HL-60 (cell line): ENCODE measurements at regions not wholly inside any gene's neighbourhood (a gene's known extent, or its start where the extent isn't known, plus 50 kb on each side); places are given as distances from the start of the nearest gene placed in this dataset.

Experiments used
- DNase-seq, 2 experiments: peaks; one replicate each; pipeline ENCODE4 v3.0.0-alpha.2; 2010 to 2020; ENCODE audit warnings: low read depth in 1 of 2, low spot score in 1 of 2
- H3K27ac ChIP-seq: fragments of 250-450 bp; sonication (Bioruptor Pico); replicated peaks from 2 replicates; pipeline ENCODE4 v1.5.1; 2020; ENCODE audit warnings: mild to moderate bottlenecking, moderate library complexity
- H3K27me3 ChIP-seq: fragments of 250-450 bp; sonication (Bioruptor Pico); 2 replicates; pipeline ENCODE4 v1.5.1; 2021; ENCODE audit warnings: mild to moderate bottlenecking, moderate library complexity; ENCODE audit not compliant: insufficient read depth, poor library complexity, severe bottlenecking
- H3K4me3 ChIP-seq: replicated peaks from 2 replicates; pipeline ENCODE4 v1.5.1; 2011; ENCODE audit warnings: mild to moderate bottlenecking, control low read depth, low read length; ENCODE audit not compliant: insufficient read depth
- CTCF ChIP-seq: IDR thresholded peaks from one replicate; pipeline ENCODE4 v1.5.1; 2011; ENCODE audit warnings: low read length, control low read depth, inconsistent platforms; ENCODE audit not compliant: insufficient read depth
- GABPA ChIP-seq: IDR thresholded peaks from 2 replicates; pipeline ENCODE4 v1.6.1; 2012; ENCODE audit warnings: low read depth
- POLR2AphosphoS5 ChIP-seq: IDR thresholded peaks from 2 replicates; pipeline ENCODE4 v1.6.1; 2012; ENCODE audit warnings: low read depth
- REST ChIP-seq: IDR thresholded peaks from 2 replicates; pipeline ENCODE4 v1.6.1; 2012; ENCODE audit warnings: low read depth; ENCODE audit not compliant: insufficient replicate concordance
- SPI1 ChIP-seq: IDR thresholded peaks from 2 replicates; pipeline ENCODE4 v1.6.1; 2012; ENCODE audit warnings: low read depth, mild to moderate bottlenecking, borderline replicate concordance

GRCh38 chr1:157226739-157227138 lies 88.5 kb upstream of the ETV3 start:
- TF ChIP-seq REST: no peak
- TF ChIP-seq SPI1: no peak
- no peak for TF ChIP-seq GABPA
- no peak for TF ChIP-seq POLR2AphosphoS5
- no peak for TF ChIP-seq CTCF
- Histone ChIP-seq H3K4me3 (no peak overlapping the region), H3K27me3 (peaks cover 3% of the 10 kb centered on the region), H3K27ac (no peak overlapping the region)
- no peak for DNase-seq

GRCh38 chr1:157219600-157219999 lies 81.4 kb upstream of the ETV3 start:
- Histone ChIP-seq H3K27ac (no peak overlapping the region), H3K27me3 (peaks cover 8% of the 10 kb centered on the region), H3K4me3 (no peak overlapping the region)
- no peak for DNase-seq
- no peak for TF ChIP-seq CTCF
- no peak for TF ChIP-seq GABPA
- TF ChIP-seq POLR2AphosphoS5: no peak
- no peak for TF ChIP-seq SPI1
- TF ChIP-seq REST: no peak

- peaks cover 8% of the 10 kb centered on the region for H3K27me3 ChIP-seq
- no peak overlapping the region for H3K27ac ChIP-seq
- DNase-seq: no peak
- H3K4me3 ChIP-seq: no peak overlapping the region
- TF ChIP-seq POLR2AphosphoS5 (no peak), GABPA (no peak), SPI1 (no peak), CTCF (no peak), REST (no peak)
These were observed 81.0 kb upstream of the ETV3 start for GRCh38 chr1:157219182-157219581.
